Motor neuron (in vitro differentiated cells): ENCODE measurements at regions not wholly inside any gene's neighbourhood (a gene's known extent, or its start where the extent isn't known, plus 50 kb on each side); places are given as distances from the start of the nearest gene placed in this dataset.
A peak's percentile ranks its signal among the peaks of the same experiment; 100 is the strongest.

Experiments
- ATAC-seq, 8 experiments: fragments of 200-7000 bp; cut with Tn5 transposase; replicated peaks in 6 of 8; 2 replicates each; pipeline ENCODE4 v1.8.0; 2021; ENCODE audit warnings: mild to moderate bottlenecking in 8 of 8, moderate library complexity in 8 of 8
- H3K27ac ChIP-seq, 2 donors: fragments of 250-450 bp; sonication (Bioruptor Pico); 2 replicates each; pipeline ENCODE4 v1.9.0; 2021; ENCODE audit warnings: antibody characterized with exemption in 2 of 2, mild to moderate bottlenecking in 2 of 2, moderate library complexity in 1 of 2
- H3K4me1 ChIP-seq, 2 donors: fragments of 250-450 bp; sonication (Bioruptor Pico); replicated peaks in 1 of 2; 2 replicates each; pipeline ENCODE4 v1.6.1; 2021; ENCODE audit warnings: antibody characterized with exemption in 2 of 2, mild to moderate bottlenecking in 2 of 2, moderate library complexity in 1 of 2
- H3K4me3 ChIP-seq, 5 donors: fragments of 250-450 bp; sonication (Bioruptor Pico); 2 replicates each; pipeline ENCODE4 v1.9.0; 2021; ENCODE audit warnings: antibody characterized with exemption in 5 of 5, mild to moderate bottlenecking in 5 of 5, moderate library complexity in 4 of 5
- WGBS, 10 experiments: fragments of 450-650 bp; shearing (Covaris generic); methylation state at CpG; one replicate each; pipeline ENCODE4 v1.0.0; 2022; 5-methylcytosine and 5-hydroxymethylcytosine counted together
- in situ Hi-C, 9 experiments: fragments of 400-800 bp; cut with MboI; loops; one replicate each; pipeline ENCODE4 v1.15.0; 2021; ENCODE audit warnings: low sequenced_read_pairs in 9 of 9, low pct_unique_long_range_greater_than_20kb in 2 of 9; ENCODE audit not compliant: unreplicated experiment in 9 of 9

DNA sequence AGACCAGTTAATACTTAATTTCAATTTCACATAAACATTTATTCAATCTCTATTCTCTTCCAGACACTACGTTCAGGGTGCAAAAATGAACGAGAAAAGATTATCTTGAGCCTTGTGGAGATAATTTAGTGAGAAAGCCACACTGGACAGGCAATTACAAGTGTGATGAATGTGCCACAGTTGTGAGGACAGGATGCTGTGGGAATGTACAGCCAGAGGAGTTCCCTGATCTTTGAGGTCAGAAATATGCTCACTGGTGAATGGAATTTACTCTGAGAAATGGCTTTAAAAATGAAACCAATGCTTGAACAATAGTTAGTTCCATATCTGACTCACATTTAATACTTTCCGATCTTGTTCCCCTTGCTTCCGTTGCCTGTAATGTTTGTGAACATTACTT is 864.8 kb downstream of the GATA3 start:
- in situ Hi-C loops, result no loop called here
- peak in 5 of 8 experiments; percentile 31 to 70 (median 51) for ATAC-seq
- Histone ChIP-seq H3K4me3 (no peak overlapping the region), H3K4me1 (peaks cover 2 to 8% of the 10 kb centered on the region in 2 donors), H3K27ac (no peak overlapping the region)
- WGBS, 10 experiments, result 24 to 100% (median 54%) methylated on average over 1 to 4 of the region's 4 CpGs

DNA sequence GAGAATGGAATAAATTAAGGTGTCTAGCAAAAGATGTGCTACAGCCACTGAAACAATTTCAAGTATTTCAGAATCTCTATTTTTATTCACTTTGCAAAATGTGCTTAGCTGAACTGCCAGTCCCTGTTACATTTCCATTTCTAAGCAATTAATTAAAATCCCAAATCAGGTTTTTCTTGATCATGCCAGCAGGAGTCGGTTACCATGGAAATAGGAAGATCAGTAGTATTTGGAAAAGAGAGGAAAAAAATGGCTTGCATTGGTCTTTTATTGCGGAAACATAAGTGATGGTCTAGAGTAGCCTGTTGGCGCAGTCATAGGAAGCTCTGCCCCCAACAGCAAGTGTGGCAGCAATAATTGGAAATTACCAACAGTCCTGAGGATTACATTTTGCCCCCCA is 867.1 kb downstream of the GATA3 start:
- peaks cover 2 to 8% of the 10 kb centered on the region in 2 donors for H3K4me1 ChIP-seq
- 0 to 80% (median 60%) methylated on average over 1 to 3 of the region's 3 CpGs; no CpG with 5 or more reads in 2 of the 10 experiments for WGBS, 10 experiments
- in situ Hi-C loops, result no loop called here
- H3K4me3 ChIP-seq, result no peak overlapping the region
- H3K27ac ChIP-seq, result no peak overlapping the region
- ATAC-seq, result no peak

DNA sequence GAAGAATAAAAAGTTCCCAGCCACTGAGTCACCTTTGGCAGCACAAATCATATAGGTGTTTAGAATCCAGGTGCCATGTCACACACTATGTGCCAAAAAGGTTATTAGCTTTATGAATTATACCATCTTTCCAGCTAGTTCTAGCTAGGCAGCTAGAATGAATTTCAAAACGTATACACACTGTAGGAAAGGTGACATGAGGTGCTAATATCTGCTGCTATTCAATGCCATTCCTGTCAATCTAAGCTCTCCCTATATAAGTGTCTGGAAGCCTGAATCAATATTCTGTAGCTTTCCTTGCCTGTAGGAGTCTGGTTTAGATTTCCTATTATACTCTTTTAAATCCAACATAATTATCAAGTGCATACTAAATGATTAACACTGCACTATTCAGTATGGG is 868.6 kb downstream of the GATA3 start:
- ATAC-seq, result no peak
- no peak overlapping the region for H3K4me3 ChIP-seq
- H3K27ac ChIP-seq, result no peak overlapping the region
- peaks cover 2 to 8% of the 10 kb centered on the region in 2 donors for H3K4me1 ChIP-seq
- in situ Hi-C loops, result no loop called here
- WGBS, 10 experiments, result 0 to 88% (median 67%) methylated on average over 1 of the region's 1 CpG; no CpG with 5 or more reads in 5 of the 10 experiments

DNA sequence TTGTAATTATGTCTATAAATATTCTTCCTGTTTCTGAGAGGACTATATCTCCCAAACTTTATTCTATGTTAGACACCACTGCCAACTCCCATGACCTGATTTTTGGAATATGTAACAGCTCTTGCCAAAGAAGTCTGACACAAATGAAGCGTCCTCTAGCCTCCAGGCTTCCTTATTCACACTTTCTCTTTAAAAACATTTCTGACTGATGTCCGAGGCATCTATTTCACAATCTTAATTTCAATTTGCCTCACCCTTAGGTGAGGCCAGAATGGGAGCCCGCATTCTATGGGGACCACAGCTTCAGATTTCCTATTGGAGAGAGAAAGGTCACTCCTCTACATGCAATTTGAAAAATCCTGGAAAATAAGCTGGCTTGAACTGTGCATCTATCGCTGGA is 873.2 kb downstream of the GATA3 start:
- H3K27ac ChIP-seq, result no peak overlapping the region
- in situ Hi-C loops, result no loop called here
- 0 to 100% (median 68%) methylated on average over 1 to 4 of the region's 4 CpGs; no CpG with 5 or more reads in 1 of the 10 experiments for WGBS, 10 experiments
- ATAC-seq, result no peak
- H3K4me3 ChIP-seq, result no peak overlapping the region
- no peaks in the 10 kb centered on the region for H3K4me1 ChIP-seq

DNA sequence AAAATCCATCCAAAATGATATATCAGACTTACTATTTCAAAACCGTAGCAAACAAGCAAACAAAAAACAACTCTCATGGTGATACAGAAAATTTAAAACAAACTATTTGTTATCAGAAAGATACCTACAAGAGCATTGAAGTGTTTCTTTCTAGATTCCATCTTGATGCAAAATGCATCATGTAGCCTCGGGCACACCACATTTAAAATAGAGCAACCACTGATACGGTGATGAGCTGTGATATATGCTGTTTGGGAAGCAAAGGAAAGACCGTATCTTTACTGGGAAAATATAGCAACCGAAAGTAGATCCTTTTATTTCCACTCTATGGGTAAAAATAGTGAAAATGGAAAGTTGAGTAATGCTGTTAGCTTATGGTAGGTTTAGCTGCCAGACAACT is 892.0 kb downstream of the GATA3 start:
- H3K4me3 ChIP-seq, result no peak overlapping the region
- H3K27ac ChIP-seq, result no peak overlapping the region
- H3K4me1 ChIP-seq, result no peaks in the 10 kb centered on the region
- in situ Hi-C loops, result no loop called here
- WGBS, 10 experiments, result 10 to 100% (median 72%) methylated on average over 2 to 5 of the region's 5 CpGs; no CpG with 5 or more reads in 1 of the 10 experiments
- no peak for ATAC-seq

DNA sequence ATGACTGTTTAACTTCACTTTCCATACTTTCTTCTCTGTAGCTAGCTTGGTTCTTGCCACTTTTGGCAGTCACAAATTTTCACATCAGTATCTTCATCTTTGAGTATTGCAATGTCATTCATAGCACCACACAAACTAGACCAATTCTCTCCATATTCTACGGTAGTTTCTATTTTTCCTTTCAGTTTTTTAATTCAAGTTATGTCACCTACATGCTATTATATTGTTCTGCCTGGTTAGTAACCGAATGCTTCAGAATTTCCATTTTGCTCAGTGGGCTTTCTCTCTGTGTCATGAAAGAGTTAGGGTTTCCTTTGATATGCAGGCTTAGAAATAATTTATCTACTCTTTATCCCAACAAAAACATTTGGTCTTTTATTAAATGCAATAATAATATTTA is 896.5 kb downstream of the GATA3 start:
- in situ Hi-C loops, result no loop called here
- Histone ChIP-seq H3K27ac (no peak overlapping the region), H3K4me1 (no peaks in the 10 kb centered on the region), H3K4me3 (no peak overlapping the region)
- 0 to 100% (median 61%) methylated on average over 2 of the region's 2 CpGs for WGBS, 10 experiments
- ATAC-seq, result no peak

DNA sequence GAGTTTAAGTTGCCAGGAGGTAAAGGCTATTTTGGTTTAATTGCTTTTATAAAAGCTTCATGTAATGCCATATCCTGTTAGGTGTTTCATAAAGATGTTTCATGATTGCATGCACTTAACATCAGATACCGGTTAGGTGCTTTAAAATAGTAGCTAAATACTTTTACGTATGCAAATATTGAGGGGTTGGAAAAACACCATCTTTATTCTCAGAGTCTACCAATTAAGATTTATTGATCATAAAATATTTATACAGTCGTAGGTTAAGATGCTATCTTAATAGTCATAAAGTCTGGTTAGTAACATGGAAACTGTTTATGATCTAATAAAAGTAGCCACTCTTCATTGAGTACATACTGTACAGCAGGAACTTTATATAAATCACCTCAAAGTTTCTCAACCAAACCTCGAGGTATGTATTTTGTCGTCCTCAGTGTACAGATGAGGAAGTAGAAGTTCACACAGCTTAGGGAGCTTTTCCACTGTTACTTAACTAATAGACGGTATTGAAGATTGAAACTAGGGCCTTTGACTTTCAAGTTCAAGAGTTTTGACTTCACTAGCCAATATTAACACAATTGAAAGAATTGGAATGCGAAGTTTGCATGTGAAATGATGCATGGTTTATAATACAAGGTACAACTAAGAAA is 897.1 kb downstream of the GATA3 start:
- Histone ChIP-seq H3K4me3 (no peak overlapping the region), H3K27ac (no peak overlapping the region), H3K4me1 (no peaks in the 10 kb centered on the region)
- ATAC-seq, result no peak
- in situ Hi-C loops, result no loop called here
- 9 to 95% (median 61%) methylated on average over 1 to 7 of the region's 7 CpGs for WGBS, 10 experiments

DNA sequence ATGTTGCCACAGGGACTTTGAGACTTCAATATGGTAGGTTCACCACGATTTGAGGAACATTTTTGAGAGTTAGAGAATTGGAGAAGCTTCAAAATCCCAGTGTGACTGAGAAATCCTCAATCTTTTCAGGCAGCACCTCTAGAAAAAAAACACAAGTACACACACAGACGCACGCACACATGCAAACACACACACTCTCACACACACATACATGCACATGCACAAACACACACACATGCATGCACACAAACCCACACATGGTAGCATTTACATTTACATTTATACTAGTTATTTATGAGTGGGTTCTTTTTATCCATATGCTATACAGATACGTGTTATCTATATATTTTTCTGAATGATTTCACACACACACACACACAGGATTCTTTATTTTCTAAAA is 901.9 kb downstream of the GATA3 start:
- Histone ChIP-seq H3K27ac (no peak overlapping the region), H3K4me1 (no peaks in the 10 kb centered on the region), H3K4me3 (no peak overlapping the region)
- in situ Hi-C loops, result no loop called here
- ATAC-seq, result no peak
- WGBS, 10 experiments, result 0 to 89% (median 10%) methylated on average over 1 to 4 of the region's 4 CpGs; no CpG with 5 or more reads in 2 of the 10 experiments

DNA sequence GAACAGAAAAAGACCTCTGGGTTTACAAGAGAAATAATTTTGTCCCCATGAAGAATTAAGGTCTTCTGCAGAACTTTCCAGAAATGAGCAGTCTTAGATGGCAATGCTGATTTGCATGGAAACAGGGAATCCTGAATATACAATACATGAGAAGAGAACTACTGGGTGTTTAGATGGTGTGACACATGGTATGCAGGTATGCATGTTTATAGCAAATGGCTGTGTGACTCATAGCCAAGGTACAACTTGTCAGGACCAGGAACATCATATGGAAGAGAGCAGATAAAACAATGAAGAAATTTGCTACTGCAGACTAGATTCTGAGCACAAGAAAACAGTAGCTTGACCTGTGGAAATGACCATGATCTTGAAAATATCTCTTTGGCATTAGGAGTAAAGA is 907.8 kb downstream of the GATA3 start:
- ATAC-seq, result no peak
- H3K27ac ChIP-seq, result no peak overlapping the region
- in situ Hi-C loops, result no loop called here
- H3K4me3 ChIP-seq, result no peak overlapping the region
- no peaks in the 10 kb centered on the region for H3K4me1 ChIP-seq

DNA sequence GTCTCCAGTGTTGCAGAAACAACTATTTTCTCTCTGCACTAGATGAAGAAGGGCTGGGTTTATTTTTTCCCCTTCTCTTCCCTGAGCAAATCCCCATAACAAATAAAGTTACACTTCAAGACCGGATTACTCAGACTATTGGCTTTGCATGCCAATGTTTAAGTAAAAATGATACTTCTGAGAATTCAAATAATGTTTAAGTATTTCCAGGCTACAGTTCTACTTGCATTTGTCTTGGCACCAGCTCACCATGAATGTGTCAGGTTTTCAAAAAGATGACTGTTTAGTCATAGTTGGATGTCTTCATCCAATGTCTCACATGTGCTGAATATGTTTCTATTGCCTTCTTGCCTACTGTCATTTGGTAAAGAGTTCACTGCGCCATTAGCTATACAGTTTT is 912.6 kb downstream of the GATA3 start:
- in situ Hi-C loops, result no loop called here
- 0 to 100% (median 81%) methylated on average over 1 to 2 of the region's 2 CpGs for WGBS, 10 experiments

DNA sequence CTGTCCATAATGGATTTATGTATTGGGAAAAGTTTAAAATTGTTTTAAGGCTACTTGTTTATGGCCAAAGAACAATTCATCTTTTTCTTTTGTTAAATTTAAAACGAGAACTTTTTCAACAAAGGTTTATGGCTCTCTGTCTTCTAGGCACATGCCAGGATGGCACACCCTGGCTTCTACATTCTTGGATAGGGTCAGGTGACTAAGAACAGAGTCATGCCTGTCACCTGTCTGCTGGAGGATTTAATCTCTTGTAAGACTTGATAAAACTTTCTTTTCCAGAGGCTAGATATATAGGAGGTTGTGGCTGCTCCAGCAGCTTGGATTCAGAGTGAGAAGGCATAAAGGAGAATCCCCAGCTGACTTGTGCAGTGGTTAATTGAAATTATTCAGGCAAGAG is 915.4 kb downstream of the GATA3 start:
- WGBS, 10 experiments, result 0 to 89% (median 60%) methylated on average over 1 of the region's 1 CpG; no CpG with 5 or more reads in 3 of the 10 experiments
- ATAC-seq, result no peak
- no peak overlapping the region for H3K4me3 ChIP-seq

More for the DNA sequence above, 912.6 kb downstream of the GATA3 start:
- Histone ChIP-seq H3K27ac (no peak overlapping the region), H3K4me1 (no peaks in the 10 kb centered on the region), H3K4me3 (no peak overlapping the region)
- ATAC-seq, result no peak

DNA sequence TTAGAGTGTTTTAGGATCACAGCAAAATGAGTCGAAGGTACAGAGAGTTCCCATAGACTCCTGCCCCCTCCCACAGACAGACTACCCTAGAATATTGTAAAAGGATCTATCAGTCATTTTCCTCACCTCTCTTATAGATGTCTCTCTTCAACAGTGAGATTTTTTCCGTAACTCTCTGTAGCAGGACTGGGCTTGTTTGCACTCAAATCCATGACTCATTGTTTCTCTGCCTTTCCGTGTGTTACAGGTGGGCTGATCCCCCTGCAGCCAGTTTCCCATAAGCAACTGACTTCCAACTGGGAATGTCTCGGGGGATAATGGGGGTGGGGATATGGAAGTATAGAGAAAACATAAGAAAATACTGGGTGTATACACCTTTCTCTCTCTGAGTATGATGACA is 921.0 kb downstream of the GATA3 start:
- H3K27ac ChIP-seq, result no peak overlapping the region
- 0 to 100% (median 71%) methylated on average over 1 to 4 of the region's 4 CpGs; no CpG with 5 or more reads in 1 of the 10 experiments for WGBS, 10 experiments
- H3K4me1 ChIP-seq, result no peaks in the 10 kb centered on the region
- peak in 1 of 8 experiments; percentile 33 for ATAC-seq
- H3K4me3 ChIP-seq, result no peak overlapping the region
- in situ Hi-C loops, result no loop called here

More for the DNA sequence above, 915.4 kb downstream of the GATA3 start:
- Histone ChIP-seq H3K27ac (no peak overlapping the region), H3K4me1 (no peaks in the 10 kb centered on the region)
- in situ Hi-C loops, result no loop called here

DNA sequence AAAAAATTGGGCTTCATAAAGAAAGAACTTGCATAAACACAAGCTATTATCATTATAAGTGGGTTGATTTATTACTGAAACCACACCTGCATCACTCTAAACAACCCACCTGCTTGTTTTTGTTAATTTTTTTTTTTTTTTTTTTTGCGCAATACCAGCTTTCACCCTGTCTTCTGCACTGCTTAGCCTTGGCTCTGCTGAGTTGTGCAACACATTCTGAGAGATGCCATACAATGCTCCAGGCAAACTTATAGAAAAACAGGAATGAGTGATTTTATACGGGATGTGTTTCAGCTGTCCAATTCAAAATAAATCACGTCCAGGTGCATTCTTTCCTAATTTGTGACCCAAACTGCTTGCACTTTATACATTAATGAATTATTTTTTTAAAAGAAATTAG is 923.6 kb downstream of the GATA3 start:
- Histone ChIP-seq H3K4me1 (no peaks in the 10 kb centered on the region), H3K4me3 (no peak overlapping the region), H3K27ac (no peak overlapping the region)
- no peak for ATAC-seq
- in situ Hi-C loops, result no loop called here
- WGBS, 10 experiments, result 0 to 100% (median 76%) methylated on average over 1 to 3 of the region's 3 CpGs

DNA sequence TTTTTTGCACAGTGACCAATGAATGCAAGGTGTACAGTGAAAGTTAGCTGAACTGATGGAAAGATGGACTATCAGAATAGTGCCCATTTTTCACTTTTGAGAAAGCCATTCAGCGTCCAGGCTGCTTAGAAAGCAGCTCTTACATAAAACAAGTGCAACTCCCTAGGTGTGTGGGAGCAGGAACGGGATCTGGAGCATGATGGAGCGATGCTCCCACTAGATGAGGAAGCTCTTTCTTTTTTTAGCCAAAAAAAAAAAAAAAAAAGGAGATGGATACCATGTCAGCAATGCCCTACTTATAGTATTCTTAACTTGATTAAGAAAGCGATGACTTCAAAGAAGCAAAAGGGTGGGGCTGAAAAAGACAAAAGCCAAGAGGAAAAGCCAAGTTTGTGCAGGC is 925.5 kb downstream of the GATA3 start:
- Histone ChIP-seq H3K27ac (no peak overlapping the region), H3K4me3 (no peak overlapping the region), H3K4me1 (no peaks in the 10 kb centered on the region)
- 0 to 90% (median 67%) methylated on average over 2 to 4 of the region's 4 CpGs; no CpG with 5 or more reads in 1 of the 10 experiments for WGBS, 10 experiments
- ATAC-seq, result no peak
- in situ Hi-C loops, result no loop called here
